IMR-90 (cell line): ENCODE measurements at regions not wholly inside any gene's neighbourhood (a gene's known extent, or its start where the extent isn't known, plus 50 kb on each side); places are given as distances from the start of the nearest gene placed in this dataset. TPM values are rescaled to one million over a fixed set of nuclear protein-coding genes. Genes with fewer than 3 reads are reported as not detected.
A peak's percentile ranks its signal among the peaks of the same experiment; 100 is the strongest.

Source experiments
- ATAC-seq: fragments of 200-7000 bp; cut with Tn5 transposase; 2 replicates; pipeline ENCODE4 v1.9.1; 2020; ENCODE audit warnings: low read depth, mild to moderate bottlenecking, moderate library complexity
- BruUV-seq: library from RNA; stranded (reverse); fragments of 400-500 nt; replicated peaks from 2 replicates; lab custom pipeline; 2021; lab: Mats Ljungman, UMichigan
- CTCF ChIA-PET: fragments of 300-600 bp; formaldehyde crosslinking; extraction: SDS; loops from one replicate; lab custom pipeline; 2021; ENCODE audit warnings: antibody characterized with exemption; lab: Yijun Ruan, JAX
- POLR2A ChIA-PET: fragments of 300-600 bp; sonication (Branson Sonifier 250); formaldehyde crosslinking; loops from one replicate; lab custom pipeline; 2022; ENCODE audit warnings: antibody characterized with exemption; ENCODE audit not compliant: unreplicated experiment; lab: Charles Lee
- DNase-seq: peaks from one replicate; pipeline ENCODE4 v3.0.0; 2013
- H2AFZ ChIP-seq: replicated peaks from 2 replicates; pipeline ENCODE3; 2013; ENCODE audit warnings: low read length, mild to moderate bottlenecking; ENCODE audit not compliant: poor library complexity
- H2AK5ac ChIP-seq: 2 replicates; pipeline ENCODE4 v1.6.1; 2013; ENCODE audit warnings: low read depth, low read length, inconsistent platforms
- H2AK9ac ChIP-seq: replicated peaks from 2 replicates; pipeline ENCODE3; 2013; ENCODE audit warnings: mild to moderate bottlenecking, low read depth, low read length, moderate library complexity; ENCODE audit not compliant: poor library complexity
- H2BK120ac ChIP-seq: 2 replicates; pipeline ENCODE4 v1.6.1; 2013; ENCODE audit warnings: low read depth, low read length, inconsistent platforms
- H2BK15ac ChIP-seq: 3 replicates; pipeline ENCODE4 v1.6.1; 2013; ENCODE audit warnings: low read depth, low read length, inconsistent platforms
- H2BK20ac ChIP-seq: 2 replicates; pipeline ENCODE4 v1.6.1; 2013; ENCODE audit warnings: low read depth, mild to moderate bottlenecking, inconsistent platforms, low read length, moderate library complexity
- H2BK5ac ChIP-seq: 2 replicates; pipeline ENCODE4 v1.6.1; 2013; ENCODE audit warnings: mild to moderate bottlenecking, low read depth, low read length, inconsistent platforms; ENCODE audit not compliant: poor library complexity, severe bottlenecking
- H3K14ac ChIP-seq: replicated peaks from 2 replicates; pipeline ENCODE4 v1.6.1; 2013; ENCODE audit warnings: low read depth, low read length, inconsistent platforms
- H3K18ac ChIP-seq: 2 replicates; pipeline ENCODE4 v1.6.1; 2013; ENCODE audit warnings: low read depth, low read length, control low read depth
- H3K23ac ChIP-seq: 2 replicates; pipeline ENCODE4 v1.6.1; 2013; ENCODE audit warnings: low read depth, low read length, inconsistent platforms
- H3K27ac ChIP-seq: 2 replicates; pipeline ENCODE4 v1.5.1; 2013; ENCODE audit warnings: mild to moderate bottlenecking, control low read depth, low read length; ENCODE audit not compliant: insufficient read depth
- H3K27me3 ChIP-seq: 2 replicates; pipeline ENCODE4 v1.6.1; 2013; ENCODE audit warnings: low read length; ENCODE audit not compliant: control insufficient read depth, insufficient read depth
- H3K36me3 ChIP-seq: 2 replicates; pipeline ENCODE4 v1.6.1; 2013; ENCODE audit warnings: low read length, mixed read lengths; ENCODE audit not compliant: control insufficient read depth, insufficient read depth
- H3K4ac ChIP-seq: 2 replicates; pipeline ENCODE4 v1.6.1; 2013; ENCODE audit warnings: low read depth, low read length, inconsistent platforms
- H3K4me1 ChIP-seq: 2 replicates; pipeline ENCODE4 v1.6.1; 2013; ENCODE audit warnings: low read length, mixed read lengths; ENCODE audit not compliant: control insufficient read depth, insufficient read depth
- H3K4me2 ChIP-seq: 2 replicates; pipeline ENCODE4 v1.6.1; 2013; ENCODE audit warnings: low read depth, mild to moderate bottlenecking, control low read depth, low read length, moderate library complexity
- H3K4me3 ChIP-seq: 2 replicates; pipeline ENCODE4 v1.5.1; 2013; ENCODE audit warnings: low read depth, mild to moderate bottlenecking, control low read depth, low read length, moderate library complexity; ENCODE audit not compliant: insufficient read depth
- H3K56ac ChIP-seq: 2 replicates; pipeline ENCODE4 v1.6.1; 2013; ENCODE audit warnings: low read length, inconsistent platforms; ENCODE audit not compliant: insufficient read depth; ENCODE audit errors: extremely low read depth
- H3K79me1 ChIP-seq, 2 experiments: 2 replicates each; pipeline ENCODE4 v1.6.1; 2013; ENCODE audit warnings: low read length in 2 of 2, inconsistent platforms in 1 of 2, low read depth in 1 of 2
- H3K9ac ChIP-seq: 2 replicates; pipeline ENCODE4 v1.6.1; 2013; ENCODE audit warnings: low read depth, low read length, control low read depth
- H3K9me1 ChIP-seq: 2 replicates; pipeline ENCODE4 v1.6.1; 2013; ENCODE audit warnings: low read length, inconsistent platforms; ENCODE audit not compliant: insufficient read depth
- H3K9me3 ChIP-seq: 2 replicates; pipeline ENCODE4 v1.6.1; 2013; ENCODE audit warnings: low read length; ENCODE audit not compliant: control insufficient read depth, insufficient read depth
- H4K20me1 ChIP-seq: 2 replicates; pipeline ENCODE4 v1.6.1; 2013; ENCODE audit warnings: low read length, inconsistent platforms; ENCODE audit not compliant: insufficient read depth
- H4K5ac ChIP-seq: 2 replicates; pipeline ENCODE4 v1.6.1; 2013; ENCODE audit warnings: mild to moderate bottlenecking, low read depth, low read length, control low read depth
- H4K8ac ChIP-seq, 2 experiments: 2 replicates each; pipeline ENCODE4 v1.6.1; 2013; ENCODE audit warnings: low read depth in 2 of 2, low read length in 2 of 2, control low read depth in 1 of 2, inconsistent platforms in 1 of 2
- H4K91ac ChIP-seq: 2 replicates; pipeline ENCODE4 v1.6.1; 2013; ENCODE audit warnings: low read depth, low read length, inconsistent platforms; ENCODE audit not compliant: insufficient read depth
- BHLHE40 ChIP-seq: fragments of 150-350 bp; IDR thresholded peaks from 2 replicates; pipeline ENCODE4 v1.6.1; 2016; ENCODE audit warnings: mild to moderate bottlenecking, low read depth, low read length
- CEBPB ChIP-seq: IDR thresholded peaks from 2 replicates; pipeline ENCODE4 v1.6.1; 2012; ENCODE audit warnings: low read depth, low read length, improper control_type of control experiment
- CHD1 ChIP-seq: IDR thresholded peaks from 2 replicates; pipeline ENCODE4 v1.6.1; 2012; ENCODE audit warnings: low read depth, low read length, improper control_type of control experiment
- ELK1 ChIP-seq: fragments of 150-350 bp; IDR thresholded peaks from 2 replicates; pipeline ENCODE4 v1.6.1; 2016; ENCODE audit warnings: low read depth, mild to moderate bottlenecking, low read length, moderate library complexity, borderline replicate concordance
- MAFK ChIP-seq: IDR thresholded peaks from 2 replicates; pipeline ENCODE4 v1.6.1; 2012; ENCODE audit warnings: low read depth, low read length, improper control_type of control experiment
- MAZ ChIP-seq: IDR thresholded peaks from 2 replicates; pipeline ENCODE4 v1.6.1; 2012; ENCODE audit warnings: low read depth, mild to moderate bottlenecking, low read length, improper control_type of control experiment, moderate library complexity, borderline replicate concordance
- MXI1 ChIP-seq: IDR thresholded peaks from 2 replicates; pipeline ENCODE4 v1.6.1; 2012; ENCODE audit warnings: low read depth, mild to moderate bottlenecking, low read length, moderate library complexity, borderline replicate concordance
- NFE2L2 ChIP-seq: fragments of 150-350 bp; IDR thresholded peaks from 2 replicates; pipeline ENCODE4 v1.6.1; 2016; ENCODE audit warnings: low read depth, mild to moderate bottlenecking, low read length
- POLR2A ChIP-seq: IDR thresholded peaks from 2 replicates; pipeline ENCODE4 v1.6.1; 2012; ENCODE audit warnings: mild to moderate bottlenecking, low read depth, low read length
- RAD21 ChIP-seq: IDR thresholded peaks from 2 replicates; pipeline ENCODE4 v1.6.1; 2012; ENCODE audit warnings: low read length, improper control_type of control experiment
- RCOR1 ChIP-seq: IDR thresholded peaks from 2 replicates; pipeline ENCODE4 v1.6.1; 2012; ENCODE audit warnings: mild to moderate bottlenecking, low read length, improper control_type of control experiment; ENCODE audit not compliant: insufficient replicate concordance
- WGBS, 2 experiments: methylation state at CpG; one replicate each; pipeline versions ENCODE4 v1.1.5 to v1.1.7; 2013; ENCODE audit warnings: missing lambda C conversion rate in 2 of 2; ENCODE audit not compliant: insufficient read length in 1 of 2; ENCODE audit errors: extremely low coverage in 2 of 2; 5-methylcytosine and 5-hydroxymethylcytosine counted together
- dilution Hi-C: fragments of 300-500 bp; cut with HindIII; formaldehyde crosslinking; loops from one replicate; pipeline ENCODE4 v1.14.3; 2018; ENCODE audit warnings: low sequenced_read_pairs; ENCODE audit not compliant: unreplicated experiment
- in situ Hi-C: fragments of 300-500 bp; cut with MboI; formaldehyde crosslinking; loops from 3 replicates; pipeline ENCODE4 v1.14.3; 2019; ENCODE audit warnings: low sequenced_read_pairs, inconsistent platforms, mixed read lengths
- intact Hi-C: fragments of 100-400 bp; cut with micrococcal nuclease; formaldehyde crosslinking; loops from 2 replicates; pipeline ENCODE4 v1.10.0; 2022
- microRNA-seq, 2 experiments: library from miRNA; stranded (forward) in 1 of 2; unstranded in 1 of 2; fragments of 10-50 nt in 1 of 2; fragments of <30 nt in 1 of 2; gene quantifications in 1 of 2; microRNA quantifications in 1 of 2; one replicate each; pipeline versions ENCODE3 to v1.1.0; 2013 to 2020; ENCODE audit not compliant: insufficient read depth in 1 of 2, insufficient read length in 1 of 2, unreplicated experiment in 1 of 2
- small RNA-seq, 5 experiments: library from RNA; depleted of rRNA; stranded (forward); fragments of <200 nt; gene quantifications; one replicate each; pipeline ENCODE3, GENCODE V24; 2012

GRCh38 chr14:89466944-89467343 lies 49.9 kb upstream of the FOXN3 start:
- Histone ChIP-seq H2AFZ (peak overlapping the region; percentile 34), H3K27ac (no peak overlapping the region)

More at GRCh38 chr14:89466944-89467343, 49.9 kb upstream of the FOXN3 start:
- Histone ChIP-seq H2AK5ac (no peak overlapping the region), H3K14ac (no peak overlapping the region), H3K4me1 (no peaks in the 10 kb centered on the region), H4K8ac (peak overlapping the region in 1 of 2 experiments; percentile 20; a peak in 1 of 4 replicates), H3K18ac (no peak overlapping the region), H3K4me3 (no peak overlapping the region), H2BK20ac (no peak overlapping the region), H2BK15ac (no peak overlapping the region), H2BK120ac (no peak overlapping the region), H2AK9ac (no peak overlapping the region), H3K9me1 (peaks cover 8% of the 10 kb centered on the region), H2BK5ac (no peak overlapping the region), H4K91ac (no peak overlapping the region), H3K27me3 (no peaks in the 10 kb centered on the region), H3K9ac (no peak overlapping the region), H3K4ac (no peak overlapping the region), H3K9me3 (no peaks in the 10 kb centered on the region), H3K56ac (no peak overlapping the region), H3K79me1 (peaks cover 14 to 27% of the 10 kb centered on the region in 2 experiments), H4K5ac (no peak overlapping the region), H4K20me1 (peaks cover 4% of the 10 kb centered on the region; the same call in 1 of the 2 replicates), H3K23ac (no peak overlapping the region), H3K36me3 (peaks cover 5% of the 10 kb centered on the region), H3K4me2 (no peak overlapping the region)
- 91% methylated on average over 7 of the region's 14 CpGs; no CpG with 5 or more reads in 1 of the 2 experiments for WGBS, 2 experiments
- in situ Hi-C loops (no loop called here), dilution Hi-C loops (no loop called here), intact Hi-C loops (no loop called here)
- no TSS peak for BruUV-seq
- no peak for ATAC-seq
- CTCF ChIA-PET: no interaction called here
- TF ChIP-seq NFE2L2 (no peak), MXI1 (no peak), RAD21 (no peak), ELK1 (no peak), CHD1 (no peak), MAFK (no peak), POLR2A (no peak), RCOR1 (no peak), BHLHE40 (no peak), CEBPB (no peak), MAZ (no peak)
- peak; percentile 22 for DNase-seq
- POLR2A ChIA-PET: no interaction called here

Small RNA genes lying in the stretch of these regions (microRNA-seq; reads per million reads assigned to microRNA genes)
- gene RF00019 (ENCODE audit: insufficient read depth, insufficient read length) (not detected), gene RN7SKP107 (ENCODE audit: insufficient read depth, insufficient read length) (not detected)

Small RNA genes lying in the stretch of these regions (small RNA-seq; reads per million reads assigned to genes)
- 0 reads per million in 5 experiments for gene RF00019
- 0 reads per million in 5 experiments for gene RN7SKP107
